ENCODE measurements at regions not wholly inside any gene's neighbourhood (a gene's known extent, or its start where the extent isn't known, plus 50 kb on each side); places are given as distances from the start of the nearest gene placed in this dataset.
"Not testable (repeated sequence)": the region's sequence is repeated elsewhere in the genome, so short reads cannot be mapped to it uniquely, and the experiment has no call there.

- in situ Hi-C loops (cut with HindIII; ENCODE audit: low pct_unique_long_range_greater_than_20kb, low sequenced_read_pairs): no loop called here
- no peak for DNase-seq (ENCODE audit: low read depth)
Observed at GRCh38 chr14:89469210-89470198, 52.5 kb upstream of the FOXN3 start.

- no peak for DNase-seq (ENCODE audit: low read depth)
- in situ Hi-C loops (cut with HindIII; ENCODE audit: low pct_unique_long_range_greater_than_20kb, low sequenced_read_pairs): no loop called here
Observed at GRCh38 chr14:89468566-89468965, 51.5 kb upstream of the FOXN3 start.

DNA sequence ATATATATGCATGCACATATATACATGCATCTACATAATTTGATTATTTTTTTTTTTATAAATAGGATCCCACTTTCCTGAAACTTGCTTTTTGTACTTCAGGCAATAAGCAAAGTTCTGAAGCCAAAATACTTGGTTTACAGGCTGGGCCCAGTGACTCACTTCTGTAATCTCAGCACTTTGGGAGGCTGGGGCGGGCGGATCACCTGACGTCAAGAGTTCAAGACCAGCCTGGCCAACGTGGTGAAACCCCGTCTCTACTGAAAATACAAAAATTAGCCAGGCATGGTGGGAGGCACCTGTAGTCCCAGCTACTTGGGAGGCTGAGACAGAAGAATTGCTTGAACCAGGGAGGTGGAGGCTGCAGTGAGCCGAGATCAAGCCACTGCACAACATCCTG lies 51.0 kb upstream of the FOXN3 start:
- in situ Hi-C loops (cut with HindIII; ENCODE audit: low pct_unique_long_range_greater_than_20kb, low sequenced_read_pairs); DNase-seq (ENCODE audit: low read depth): not testable (repeated sequence)

DNA sequence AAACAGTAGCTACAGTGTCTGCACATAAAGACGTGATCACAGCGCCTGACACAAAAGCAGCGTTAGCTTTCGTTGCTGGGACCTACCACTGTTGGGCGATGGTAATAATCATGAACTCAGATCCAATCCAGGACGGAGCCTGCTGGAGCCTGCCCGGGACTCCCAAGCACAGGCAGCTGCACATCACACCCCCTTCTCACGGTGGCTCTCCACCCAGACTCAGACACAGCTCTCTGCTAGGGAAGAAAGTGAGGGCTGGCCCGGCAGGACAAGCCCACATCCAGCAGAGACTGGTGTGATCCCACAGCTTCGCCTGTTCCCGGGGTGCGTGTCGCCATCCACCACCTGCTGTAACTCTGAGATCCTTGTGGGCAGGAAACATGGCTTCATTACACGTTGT lies 49.9 kb upstream of the FOXN3 start:
- in situ Hi-C loops (cut with HindIII; ENCODE audit: low pct_unique_long_range_greater_than_20kb, low sequenced_read_pairs): no loop called here
- no peak for DNase-seq (ENCODE audit: low read depth)
